HEK293 (cell line): ENCODE measurements at regions not wholly inside any gene's neighbourhood (a gene's known extent, or its start where the extent isn't known, plus 50 kb on each side); places are given as distances from the start of the nearest gene placed in this dataset.

Experiments
- GLI2 ChIP-seq: fragments of 450-650 bp; formaldehyde crosslinking; IDR thresholded peaks from 2 replicates; pipeline ENCODE4; 2017; ENCODE audit warnings: missing biosample characterization, missing genetic modification characterization, low read depth, borderline replicate concordance
- GLIS2 ChIP-seq: fragments of 450-650 bp; formaldehyde crosslinking; IDR thresholded peaks from 2 replicates; pipeline ENCODE4 v1.5.1; 2016; ENCODE audit warnings: missing biosample characterization, missing genetic modification characterization
- OSR2 ChIP-seq: fragments of 450-650 bp; formaldehyde crosslinking; IDR thresholded peaks from 2 replicates; pipeline ENCODE4 v1.5.1; 2016; ENCODE audit warnings: missing biosample characterization, missing genetic modification characterization
- PRDM10 ChIP-seq: fragments of 450-650 bp; formaldehyde crosslinking; IDR thresholded peaks from 2 replicates; pipeline ENCODE4 v1.5.1; 2016; ENCODE audit warnings: missing biosample characterization, missing genetic modification characterization
- SP2 ChIP-seq: fragments of 450-650 bp; formaldehyde crosslinking; IDR thresholded peaks from 2 replicates; pipeline ENCODE4 v1.5.1; 2016; ENCODE audit warnings: missing biosample characterization, missing genetic modification characterization
- SP3 ChIP-seq: fragments of 450-650 bp; formaldehyde crosslinking; IDR thresholded peaks from 2 replicates; pipeline ENCODE4 v1.5.1; 2016; ENCODE audit warnings: missing biosample characterization, missing genetic modification characterization
- WT1 ChIP-seq: fragments of 450-650 bp; formaldehyde crosslinking; IDR thresholded peaks from 2 replicates; pipeline ENCODE4 v1.5.1; 2016; ENCODE audit warnings: missing biosample characterization, missing genetic modification characterization
- YY2 ChIP-seq: fragments of 450-650 bp; formaldehyde crosslinking; IDR thresholded peaks from 2 replicates; pipeline ENCODE4 v1.5.1; 2016; ENCODE audit warnings: missing biosample characterization, missing genetic modification characterization
- ZBTB26 ChIP-seq: fragments of 450-650 bp; formaldehyde crosslinking; optimal IDR thresholded peaks from 2 replicates; pipeline ENCODE3; 2016; ENCODE audit warnings: missing biosample characterization, mild to moderate bottlenecking, missing genetic modification characterization
- ZFHX2 ChIP-seq: fragments of 450-650 bp; formaldehyde crosslinking; conservative IDR thresholded peaks from 2 replicates; pipeline ENCODE4 v1.5.1; 2016; ENCODE audit warnings: missing biosample characterization, missing genetic modification characterization
- ZFP37 ChIP-seq: fragments of 450-650 bp; formaldehyde crosslinking; IDR thresholded peaks from 2 replicates; pipeline ENCODE4 v1.5.1; 2016; ENCODE audit warnings: missing biosample characterization, missing genetic modification characterization
- ZNF114 ChIP-seq: fragments of 450-650 bp; formaldehyde crosslinking; IDR thresholded peaks from 2 replicates; pipeline ENCODE4 v1.5.0; 2017; ENCODE audit warnings: missing biosample characterization, missing genetic modification characterization
- ZNF211 ChIP-seq: fragments of 450-650 bp; formaldehyde crosslinking; IDR thresholded peaks from 2 replicates; pipeline ENCODE4 v1.5.1; 2016; ENCODE audit warnings: low read depth, missing biosample characterization, missing genetic modification characterization
- ZNF214 ChIP-seq: fragments of 450-650 bp; formaldehyde crosslinking; IDR thresholded peaks from 2 replicates; pipeline ENCODE4 v1.5.1; 2017; ENCODE audit warnings: missing biosample characterization, mild to moderate bottlenecking, missing genetic modification characterization, borderline replicate concordance
- ZNF248 ChIP-seq: fragments of 450-650 bp; formaldehyde crosslinking; IDR thresholded peaks from 2 replicates; pipeline ENCODE4 v1.5.1; 2017; ENCODE audit warnings: missing biosample characterization, missing genetic modification characterization
- ZNF26 ChIP-seq: fragments of 450-650 bp; formaldehyde crosslinking; IDR thresholded peaks from 2 replicates; pipeline ENCODE4 v1.5.1; 2016; ENCODE audit warnings: missing biosample characterization, missing genetic modification characterization
- ZNF274 ChIP-seq, 2 experiments: fragments of 200-500 bp in 1 of 2; fragments of 450-650 bp in 1 of 2; sonication (Bioruptor generic) in 1 of 2; formaldehyde crosslinking in 1 of 2; IDR thresholded peaks; 2 replicates each; pipeline versions ENCODE4 v1.5.1 to v1.6.1; 2014 to 2016; ENCODE audit warnings: borderline replicate concordance in 1 of 2, inconsistent platforms in 1 of 2, low read length in 1 of 2, missing biosample characterization in 1 of 2, missing genetic modification characterization in 1 of 2
- ZNF366 ChIP-seq: fragments of 450-650 bp; formaldehyde crosslinking; conservative IDR thresholded peaks from 2 replicates; pipeline ENCODE4 v1.5.1; 2016; ENCODE audit warnings: missing biosample characterization, missing genetic modification characterization
- ZNF501 ChIP-seq: fragments of 450-650 bp; formaldehyde crosslinking; IDR thresholded peaks from 2 replicates; pipeline ENCODE4 v1.5.1; 2016; ENCODE audit warnings: missing biosample characterization, missing genetic modification characterization
- ZNF510 ChIP-seq: fragments of 450-650 bp; formaldehyde crosslinking; IDR thresholded peaks from 2 replicates; pipeline ENCODE4 v1.5.1; 2018; ENCODE audit warnings: mild to moderate bottlenecking, missing genetic modification characterization, missing biosample characterization; ENCODE audit not compliant: insufficient replicate concordance
- ZNF555 ChIP-seq: fragments of 450-650 bp; formaldehyde crosslinking; conservative IDR thresholded peaks from 2 replicates; pipeline ENCODE4 v1.5.1; 2017; ENCODE audit warnings: missing biosample characterization, mild to moderate bottlenecking, missing genetic modification characterization, inconsistent platforms
- ZNF558 ChIP-seq: fragments of 450-650 bp; formaldehyde crosslinking; IDR thresholded peaks from 2 replicates; pipeline ENCODE4 v1.5.1; 2016; ENCODE audit warnings: missing biosample characterization, missing genetic modification characterization
- ZNF580 ChIP-seq: fragments of 450-650 bp; formaldehyde crosslinking; IDR thresholded peaks from 2 replicates; pipeline ENCODE4 v1.5.1; 2016; ENCODE audit warnings: missing biosample characterization, missing genetic modification characterization
- ZNF610 ChIP-seq: fragments of 450-650 bp; formaldehyde crosslinking; IDR thresholded peaks from 2 replicates; pipeline ENCODE4 v1.5.1; 2016; ENCODE audit warnings: missing biosample characterization, missing genetic modification characterization, borderline replicate concordance
- ZNF623 ChIP-seq: fragments of 450-650 bp; formaldehyde crosslinking; IDR thresholded peaks from 2 replicates; pipeline ENCODE4 v1.5.1; 2016; ENCODE audit warnings: missing biosample characterization, missing genetic modification characterization
- ZSCAN18 ChIP-seq: fragments of 450-650 bp; formaldehyde crosslinking; IDR thresholded peaks from 2 replicates; pipeline ENCODE4 v1.5.1; 2016; ENCODE audit warnings: missing biosample characterization, missing genetic modification characterization
- ZSCAN30 ChIP-seq: fragments of 450-650 bp; IDR thresholded peaks from 2 replicates; pipeline ENCODE4 v1.5.1; 2018; ENCODE audit warnings: missing biosample characterization, mild to moderate bottlenecking, missing genetic modification characterization, moderate library complexity
- TF ChIP-seq, protein P1 (sequence below): fragments of 450-650 bp; formaldehyde crosslinking; IDR thresholded peaks from 2 replicates; pipeline ENCODE4 v1.5.1; 2017; ENCODE audit warnings: missing biosample characterization, missing genetic modification characterization
- TF ChIP-seq, protein P2 (sequence below): IDR thresholded peaks from 2 replicates; pipeline ENCODE4 v1.6.1; 2011; ENCODE audit warnings: mild to moderate bottlenecking, low read depth, low read length, borderline replicate concordance

- TF ChIP-seq ZNF580 (tag by site-specific recombination) (no peak), ZNF510 (tag by site-specific recombination) (no peak), ZBTB26 (no peak), ZSCAN18 (tag by site-specific recombination) (no peak), ZNF558 (tag by site-specific recombination) (no peak), ZNF501 (no peak), ZNF610 (tag by site-specific recombination) (0 out of 2 replicates have a peak, but pooled peaks have one; percentile 59), ZNF26 (tag by site-specific recombination) (no peak), YY2 (tag by site-specific recombination) (no peak), PRDM10 (tag by site-specific recombination) (no peak), OSR2 (peak; percentile 73), ZNF274 (IDR thresholded peaks at IDR 0.05; ENCODE audit: low read length) (no peak), ZNF274 (tag by site-specific recombination; IDR thresholded peaks at IDR 0.05; ENCODE audit: borderline replicate concordance) (no peak), SP2 (tag by site-specific recombination) (no peak), ZNF114 (tag by site-specific recombination) (no peak), ZNF366 (tag by site-specific recombination) (no peak), ZSCAN30 (tag by site-specific recombination) (0 out of 2 replicates have a peak, but pooled peaks have one; percentile 30), ZFP37 (tag by site-specific recombination) (no peak), GLIS2 (tag by site-specific recombination) (no peak), GLI2 (tag by site-specific recombination) (peak; percentile 51; the same call in 1 of the 2 replicates), ZNF555 (tag by site-specific recombination) (no peak), ZFHX2 (tag by site-specific recombination) (no peak), SP3 (tag by site-specific recombination) (no peak), ZNF214 (no peak), ZNF623 (tag by site-specific recombination) (no peak), WT1 (tag by site-specific recombination) (peak; percentile 96), ZNF248 (tag by site-specific recombination) (no peak), ZNF211 (no peak)
- TF ChIP-seq, protein P1, sequence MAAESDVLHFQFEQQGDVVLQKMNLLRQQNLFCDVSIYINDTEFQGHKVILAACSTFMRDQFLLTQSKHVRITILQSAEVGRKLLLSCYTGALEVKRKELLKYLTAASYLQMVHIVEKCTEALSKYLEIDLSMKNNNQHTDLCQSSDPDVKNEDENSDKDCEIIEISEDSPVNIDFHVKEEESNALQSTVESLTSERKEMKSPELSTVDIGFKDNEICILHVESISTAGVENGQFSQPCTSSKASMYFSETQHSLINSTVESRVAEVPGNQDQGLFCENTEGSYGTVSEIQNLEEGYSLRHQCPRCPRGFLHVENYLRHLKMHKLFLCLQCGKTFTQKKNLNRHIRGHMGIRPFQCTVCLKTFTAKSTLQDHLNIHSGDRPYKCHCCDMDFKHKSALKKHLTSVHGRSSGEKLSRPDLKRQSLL (tag by site-specific recombination): peak; percentile 12; the same call in 1 of the 2 replicates
- TF ChIP-seq, protein P2, sequence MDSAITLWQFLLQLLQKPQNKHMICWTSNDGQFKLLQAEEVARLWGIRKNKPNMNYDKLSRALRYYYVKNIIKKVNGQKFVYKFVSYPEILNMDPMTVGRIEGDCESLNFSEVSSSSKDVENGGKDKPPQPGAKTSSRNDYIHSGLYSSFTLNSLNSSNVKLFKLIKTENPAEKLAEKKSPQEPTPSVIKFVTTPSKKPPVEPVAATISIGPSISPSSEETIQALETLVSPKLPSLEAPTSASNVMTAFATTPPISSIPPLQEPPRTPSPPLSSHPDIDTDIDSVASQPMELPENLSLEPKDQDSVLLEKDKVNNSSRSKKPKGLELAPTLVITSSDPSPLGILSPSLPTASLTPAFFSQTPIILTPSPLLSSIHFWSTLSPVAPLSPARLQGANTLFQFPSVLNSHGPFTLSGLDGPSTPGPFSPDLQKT: no peak
Measured at GRCh38 chr4:24645765-24646550, 61.6 kb upstream of the DHX15 start (continued).
